Pancreas (tissue), 10 donors: ENCODE measurements at regions not wholly inside any gene's neighbourhood (a gene's known extent, or its start where the extent isn't known, plus 50 kb on each side); places are given as distances from the start of the nearest gene placed in this dataset.

Experiments
- ATAC-seq, 4 donors: fragments of 200-7000 bp; cut with Tn5 transposase; one replicate each; pipeline versions ENCODE4 v1.8.0 to v1.9.1; 2020; ENCODE audit warnings: mild to moderate bottlenecking in 4 of 4, moderate library complexity in 4 of 4
- DNase-seq, 6 donors: peaks; one replicate each; pipeline ENCODE4 v3.0.0-alpha.2; 2020
- FAIRE-seq: peaks from 2 replicates; lab custom pipeline; 2012; peaks lifted over from hg19 to GRCh38; lab: Jason Lieb, UNC
- H3K27ac ChIP-seq, 4 donors: fragments of 200-600 bp; sonication (generic); 1 replicate in 3 of 4; 2 replicates in 1 of 4; pipeline versions ENCODE4 v1.5.0 to v1.8.0; 2020
- H3K27me3 ChIP-seq, 4 donors: fragments of 200-600 bp; one replicate each; pipeline ENCODE4 v1.8.0; 2021
- H3K36me3 ChIP-seq, 3 donors: fragments of 200-600 bp; sonication (generic) in 1 of 3; one replicate each; pipeline versions ENCODE4 v1.5.0 to v1.8.0; 2020 to 2021
- H3K4me1 ChIP-seq, 3 donors: fragments of 200-600 bp; one replicate each; pipeline ENCODE4 v1.8.0; 2021
- H3K4me3 ChIP-seq, 4 donors: fragments of 200-600 bp; sonication (generic) in 2 of 4; one replicate each; pipeline versions ENCODE4 v1.5.0 to v1.8.0; 2020 to 2021
- H3K9me3 ChIP-seq, 4 donors: fragments of 200-600 bp; one replicate each; pipeline ENCODE4 v1.8.0; 2021
- CTCF ChIP-seq, 4 donors: fragments of 200-600 bp; sonication (generic) in 3 of 4; IDR thresholded peaks; one replicate each; pipeline versions ENCODE4 v1.5.0 to v1.8.0; 2021; ENCODE audit warnings: antibody characterized with exemption in 4 of 4
- WGBS, 2 donors: extraction: QIAGEN DNeasy Blood & Tissue Kit; methylation state at CpG; one replicate each; pipeline ENCODE4 v1.1.7; 2013; 5-methylcytosine and 5-hydroxymethylcytosine counted together
- intact Hi-C, 3 donors: fragments of 100-400 bp; cut with DNase I; formaldehyde crosslinking; loops; one replicate each; pipeline versions ENCODE4 v1.11.1 to v1.14.2; 2022
- donor health status: healthy with polysubstance abuse.
- donor health status: DM: no; HTN: no; CAD: no; lungs with moderate emphysema.
- donor health status: DM: no; HTN: no; CAD: no.
- donor health status: control.
- donor health status: control.
- donor health status: Bipolar disorder and iron deficiency.
- donor health status: DM: yes; HTN: yes; CAD: no.
- donor health status: DM: no; HTN: no; CAD: no.
- donor health status: DM: no; HTN: no; CAD: no.
- donor health status: DM: yes; HTN: yes; CAD: no.

GRCh38 chr13:56720841-56721240 is 419.9 kb upstream of the PRR20A start:
- DNase-seq (no peak), ATAC-seq (no peak), FAIRE-seq (no peak)
- no peaks in the 10 kb centered on the region for H3K4me1 ChIP-seq
- no peaks in the 10 kb centered on the region for H3K27me3 ChIP-seq
- intact Hi-C loops, result no loop called here
- WGBS, 2 donors, result 39 to 61% methylated on average over 1 of the region's 1 CpG
- TF ChIP-seq CTCF (IDR thresholded peaks at IDR 0.05), result no peak
- H3K4me3 ChIP-seq, result no peak overlapping the region
- H3K27ac ChIP-seq, result no peak overlapping the region
- H3K36me3 ChIP-seq, result no peaks in the 10 kb centered on the region
- no peaks in the 10 kb centered on the region for H3K9me3 ChIP-seq

- no peaks in the 10 kb centered on the region for H3K27me3 ChIP-seq
- intact Hi-C loops, result no loop called here
- H3K4me1 ChIP-seq, result no peaks in the 10 kb centered on the region
- no peak for ATAC-seq
- H3K27ac ChIP-seq, result no peak overlapping the region
- no peaks in the 10 kb centered on the region for H3K36me3 ChIP-seq
- WGBS, 2 donors, result 84 to 89% methylated on average over 32 to 35 of the region's 35 CpGs
- TF ChIP-seq CTCF (IDR thresholded peaks at IDR 0.05), result no peak
- DNase-seq, result peak in 1 of 6 donors; percentile 63
- no peaks in the 10 kb centered on the region for H3K9me3 ChIP-seq
- H3K4me3 ChIP-seq, result no peak overlapping the region
- no peak for FAIRE-seq
These were observed 405.2 kb upstream of the PRR20A start for GRCh38 chr13:56735537-56735942.

DNA sequence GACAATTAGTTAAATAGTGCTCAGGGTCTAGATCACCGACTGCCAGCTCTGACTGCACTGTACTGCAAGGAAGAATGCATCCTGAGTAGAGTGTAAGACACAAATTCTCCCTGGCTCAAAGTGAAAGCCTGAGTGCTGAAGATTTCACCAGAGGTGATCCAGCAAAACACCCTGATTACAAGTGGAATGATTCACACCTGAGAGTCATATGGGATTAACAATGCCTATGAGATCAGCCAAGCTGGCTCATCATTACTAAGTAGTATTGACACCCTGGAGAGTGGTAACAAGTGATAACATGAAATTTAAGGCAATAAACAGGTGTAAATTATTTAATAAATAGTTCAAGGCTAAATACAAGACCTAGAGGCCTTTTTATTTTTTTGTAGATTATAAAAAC is 403.8 kb upstream of the PRR20A start:
- TF ChIP-seq CTCF (IDR thresholded peaks at IDR 0.05), result no peak
- Histone ChIP-seq H3K9me3 (no peaks in the 10 kb centered on the region), H3K4me3 (no peak overlapping the region), H3K36me3 (no peaks in the 10 kb centered on the region), H3K27ac (no peak overlapping the region), H3K4me1 (no peaks in the 10 kb centered on the region), H3K27me3 (no peaks in the 10 kb centered on the region)
- ATAC-seq (no peak), FAIRE-seq (no peak), DNase-seq (no peak)
- 34 to 60% methylated on average over 1 of the region's 1 CpG for WGBS, 2 donors
- intact Hi-C loops, result no loop called here

GRCh38 chr13:56752636-56753035 is 388.1 kb upstream of the PRR20A start:
- FAIRE-seq, result no peak

More at GRCh38 chr13:56752636-56753035, 388.1 kb upstream of the PRR20A start:
- ATAC-seq, result no peak
- Histone ChIP-seq H3K27me3 (no peaks in the 10 kb centered on the region), H3K4me3 (no peak overlapping the region), H3K4me1 (no peaks in the 10 kb centered on the region), H3K27ac (no peak overlapping the region), H3K36me3 (no peaks in the 10 kb centered on the region), H3K9me3 (no peaks in the 10 kb centered on the region)
- WGBS, 2 donors, result 28 to 46% methylated on average over 1 of the region's 1 CpG
- DNase-seq, result no peak
- intact Hi-C loops, result no loop called here
- no peak for TF ChIP-seq CTCF (IDR thresholded peaks at IDR 0.05)
